GM12878 (cell line): ENCODE measurements at regions not wholly inside any gene's neighbourhood (a gene's known extent, or its start where the extent isn't known, plus 50 kb on each side); places are given as distances from the start of the nearest gene placed in this dataset.

Experiments used
- ATAC-seq: fragments of 200-7000 bp; cut with Tn5 transposase; 3 replicates; pipeline ENCODE4 v1.9.1; 2020; ENCODE audit warnings: mild to moderate bottlenecking, moderate library complexity
- BruUV-seq: library from RNA; stranded (reverse); fragments of 400-500 nt; replicated peaks from 2 replicates; lab custom pipeline; 2021; lab: Mats Ljungman, UMichigan
- CTCF ChIA-PET: fragments of 300-600 bp; sonication (Branson Sonifier 250); formaldehyde crosslinking; extraction: SDS; loops from one replicate; lab custom pipeline; 2021; ENCODE audit warnings: inconsistent platforms; lab: Yijun Ruan, JAX
- POLR2A ChIA-PET: fragments of 350-600 bp; formaldehyde crosslinking; extraction: SDS; loops from one replicate; lab custom pipeline; 2021; ENCODE audit warnings: inconsistent platforms; lab: Charles Lee
- RAD21 ChIA-PET: fragments of 300-600 bp; sonication (Branson Sonifier 250); formaldehyde crosslinking; loops from one replicate; lab custom pipeline; 2023; ENCODE audit warnings: antibody characterized with exemption; ENCODE audit not compliant: unreplicated experiment; lab: Charles Lee
- SMC1A ChIA-PET: fragments of 300-600 bp; sonication (Branson Sonifier 250); formaldehyde crosslinking; loops from one replicate; lab custom pipeline; 2023; ENCODE audit not compliant: unreplicated experiment, uncharacterized antibody; lab: Charles Lee
- DNase-seq: peaks from one replicate; pipeline ENCODE4 v3.0.0-alpha.2; 2011; ENCODE audit warnings: low read depth, low spot score
- FAIRE-seq: peaks from 3 replicates; lab custom pipeline; 2011; peaks lifted over from hg19 to GRCh38; lab: Jason Lieb, UNC
- H2AFZ ChIP-seq: 2 replicates; pipeline ENCODE4 v1.6.0; 2011; ENCODE audit warnings: low read depth, low read length, control low read depth; ENCODE audit not compliant: control insufficient read depth
- H3K27ac ChIP-seq: 2 replicates; pipeline ENCODE4 v1.5.1; 2011; ENCODE audit warnings: control low read depth; ENCODE audit not compliant: control insufficient read depth, insufficient read depth
- H3K27me3 ChIP-seq, 2 experiments: replicated peaks in 1 of 2; 2 replicates each; pipeline versions ENCODE4 v1.6.0 to v1.6.1; 2011; ENCODE audit warnings: low read length in 1 of 2; ENCODE audit not compliant: control insufficient read depth in 2 of 2, insufficient read depth in 2 of 2
- H3K36me3 ChIP-seq, 2 experiments: 2 replicates each; pipeline ENCODE4 v1.5.1; 2011; ENCODE audit warnings: low read length in 1 of 2; ENCODE audit not compliant: control insufficient read depth in 2 of 2, insufficient read depth in 2 of 2
- H3K4me1 ChIP-seq: 2 replicates; pipeline ENCODE4 v1.6.1; 2011; ENCODE audit warnings: mild to moderate bottlenecking, low read length, moderate library complexity, mixed read lengths; ENCODE audit not compliant: control insufficient read depth, insufficient read depth
- H3K4me2 ChIP-seq: 2 replicates; pipeline ENCODE4 v1.6.0; 2011; ENCODE audit warnings: control low read depth; ENCODE audit not compliant: control insufficient read depth, insufficient read depth
- H3K4me3 ChIP-seq: fragments of 200-600 bp; sonication (generic); 2 replicates; pipeline ENCODE4 v1.5.1; 2016
- H3K79me2 ChIP-seq: 2 replicates; pipeline ENCODE4 v1.6.0; 2011; ENCODE audit warnings: low read length; ENCODE audit not compliant: control insufficient read depth, insufficient read depth
- H3K9ac ChIP-seq: 2 replicates; pipeline ENCODE4 v1.8.0; 2011; ENCODE audit warnings: low read length, control low read depth, mixed read lengths; ENCODE audit not compliant: control insufficient read depth, insufficient read depth
- H3K9me3 ChIP-seq: replicated peaks from 3 replicates; pipeline ENCODE4 v1.5.1; 2011; ENCODE audit warnings: mild to moderate bottlenecking, low read length; ENCODE audit not compliant: control insufficient read depth, insufficient read depth
- H4K20me1 ChIP-seq: 2 replicates; pipeline ENCODE4 v1.6.0; 2011; ENCODE audit not compliant: control insufficient read depth, insufficient read depth
- E4F1 ChIP-seq: fragments of 450-650 bp; IDR thresholded peaks from 2 replicates; pipeline ENCODE4 v1.6.1; 2018; ENCODE audit warnings: borderline replicate concordance, mild to moderate bottlenecking; ENCODE audit not compliant: partially characterized antibody
- ZNF687 ChIP-seq: fragments of 450-650 bp; IDR thresholded peaks from 2 replicates; pipeline ENCODE4 v1.6.1; 2017; ENCODE audit warnings: mild to moderate bottlenecking, moderate library complexity
- WGBS: methylation state at CpG from one replicate; pipeline ENCODE4 v1.1.6; 2016; ENCODE audit warnings: low lambda C conversion rate; ENCODE audit not compliant: insufficient replicate concordance, insufficient coverage; ENCODE audit errors: missing lambda C conversion rate; 5-methylcytosine and 5-hydroxymethylcytosine counted together
- in situ Hi-C: fragments of 300-500 bp; cut with MboI; formaldehyde crosslinking; loops from 9 replicates; pipeline ENCODE4 v1.14.3; 2018; ENCODE audit warnings: mixed read lengths
- intact Hi-C: fragments of 100-400 bp; cut with micrococcal nuclease; formaldehyde crosslinking; loops from one replicate; pipeline ENCODE4 v1.14.2; 2022; ENCODE audit not compliant: unreplicated experiment

- no TSS peak for BruUV-seq
- RAD21 ChIA-PET = interaction anchor here (0.6 kb wide), 1 partner anchor 1076 kb away, joined by 4 read pairs; no protein-coding TSS in a partner anchor
- Histone ChIP-seq H3K27ac (no peak overlapping the region), H3K27me3 (no peaks in the 10 kb centered on the region), H2AFZ (no peak overlapping the region), H3K4me2 (no peak overlapping the region), H3K36me3 (no peaks in the 10 kb centered on the region), H3K9me3 (no peaks in the 10 kb centered on the region), H3K4me1 (no peaks in the 10 kb centered on the region), H4K20me1 (no peaks in the 10 kb centered on the region), H3K79me2 (no peaks in the 10 kb centered on the region), H3K4me3 (no peak overlapping the region), H3K9ac (no peak overlapping the region)
- ATAC-seq = no peak
- FAIRE-seq = no peak
- SMC1A ChIA-PET = interaction anchor here (0.9 kb wide), 1 partner anchor 224 kb away, joined by 3 read pairs; no protein-coding TSS in a partner anchor
- 50% methylated on average over 4 of the region's 4 CpGs for WGBS
- in situ Hi-C loops = no loop called here
- TF ChIP-seq ZNF687 (no peak), E4F1 (no peak)
- POLR2A ChIA-PET = no interaction called here
- no peak for DNase-seq
- intact Hi-C loops = no loop called here
- CTCF ChIA-PET = interaction anchor here (0.9 kb wide), 1 partner anchor 237 kb away, joined by 3 read pairs; no protein-coding TSS in a partner anchor
These were observed 73.9 kb upstream of the TANC1 start for GRCh38 chr2:158894572-158894971.
